Liver (tissue), 8 donors: ENCODE measurements at regions not wholly inside any gene's neighbourhood (a gene's known extent, or its start where the extent isn't known, plus 50 kb on each side); places are given as distances from the start of the nearest gene placed in this dataset.

Source experiments
- DNase-seq: peaks from one replicate; pipeline ENCODE4 v3.0.0-alpha.2; 2017; ENCODE audit warnings: low spot score
- H3K27ac ChIP-seq, 2 donors: one replicate each; pipeline ENCODE4 v1.7.0; 2013; ENCODE audit warnings: inconsistent platforms in 2 of 2, low read length in 2 of 2, control low read depth in 1 of 2, low read depth in 1 of 2, mild to moderate bottlenecking in 1 of 2
- H3K27me3 ChIP-seq, 4 donors: one replicate each; pipeline versions ENCODE4 v1.6.1 to v1.7.0; 2013; ENCODE audit warnings: low read length in 3 of 4, inconsistent platforms in 1 of 4, mild to moderate bottlenecking in 1 of 4, moderate library complexity in 1 of 4; ENCODE audit not compliant: control insufficient read depth in 4 of 4, insufficient read depth in 4 of 4
- H3K36me3 ChIP-seq, 4 donors: one replicate each; pipeline versions ENCODE4 v1.6.1 to v1.7.0; 2013; ENCODE audit warnings: low read length in 3 of 4, mild to moderate bottlenecking in 3 of 4, low read depth in 1 of 4, moderate library complexity in 1 of 4; ENCODE audit not compliant: control insufficient read depth in 4 of 4, insufficient read depth in 3 of 4
- H3K4me1 ChIP-seq, 4 donors: one replicate each; pipeline versions ENCODE4 v1.6.1 to v1.7.0; 2013; ENCODE audit warnings: low read length in 3 of 4, mild to moderate bottlenecking in 3 of 4, moderate library complexity in 1 of 4; ENCODE audit not compliant: control insufficient read depth in 4 of 4, insufficient read depth in 4 of 4
- H3K4me3 ChIP-seq, 3 donors: one replicate each; pipeline versions ENCODE4 v1.6.1 to v1.7.0; 2013; ENCODE audit warnings: low read length in 3 of 3, control low read depth in 1 of 3, low read depth in 1 of 3, mild to moderate bottlenecking in 1 of 3
- H3K9ac ChIP-seq, 2 donors: one replicate each; pipeline ENCODE4 v1.7.0; 2013; ENCODE audit warnings: low read length in 2 of 2, mild to moderate bottlenecking in 2 of 2, moderate library complexity in 2 of 2, control low read depth in 1 of 2, low read depth in 1 of 2
- H3K9me3 ChIP-seq, 4 donors: one replicate each; pipeline versions ENCODE4 v1.6.1 to v1.7.0; 2013; ENCODE audit warnings: low read length in 3 of 4; ENCODE audit not compliant: control insufficient read depth in 4 of 4
- EGR1 ChIP-seq, 2 donors: IDR thresholded peaks; 2 replicates each; pipeline ENCODE4 v1.6.1; 2016 to 2018; ENCODE audit warnings: antibody characterized with exemption in 2 of 2, low read depth in 2 of 2
- FOXA1 ChIP-seq: IDR thresholded peaks from 2 replicates; pipeline ENCODE4 v1.6.1; 2016; ENCODE audit warnings: antibody characterized with exemption
- FOXA2 ChIP-seq: IDR thresholded peaks from 2 replicates; pipeline ENCODE4 v1.6.1; 2016; ENCODE audit warnings: antibody characterized with exemption
- HNF4A ChIP-seq, 2 donors: conservative IDR thresholded peaks; 2 replicates each; pipeline ENCODE4 v1.6.1; 2016; ENCODE audit warnings: antibody characterized with exemption in 2 of 2, mild to moderate bottlenecking in 2 of 2
- HNF4G ChIP-seq: IDR thresholded peaks from 2 replicates; pipeline ENCODE4 v1.6.1; 2016; ENCODE audit warnings: antibody characterized with exemption
- NR2F2 ChIP-seq: IDR thresholded peaks from 2 replicates; pipeline ENCODE4 v1.6.1; 2016; ENCODE audit warnings: antibody characterized with exemption
- RAD21 ChIP-seq, 2 donors: IDR thresholded peaks; 2 replicates each; pipeline ENCODE4 v1.6.1; 2016; ENCODE audit warnings: antibody characterized with exemption in 2 of 2, mild to moderate bottlenecking in 2 of 2
- REST ChIP-seq: IDR thresholded peaks from 2 replicates; pipeline ENCODE4 v1.6.1; 2016; ENCODE audit warnings: antibody characterized with exemption, mild to moderate bottlenecking
- SP1 ChIP-seq: IDR thresholded peaks from 2 replicates; pipeline ENCODE4 v1.6.1; 2018; ENCODE audit warnings: antibody characterized with exemption, mild to moderate bottlenecking
- TAF1 ChIP-seq: conservative IDR thresholded peaks from 2 replicates; pipeline ENCODE4 v1.6.1; 2016; ENCODE audit warnings: antibody characterized with exemption, mild to moderate bottlenecking
- ZBTB33 ChIP-seq: IDR thresholded peaks from 2 replicates; pipeline ENCODE4 v1.6.1; 2016; ENCODE audit warnings: antibody characterized with exemption
- WGBS: extraction: QIAGEN DNeasy Blood & Tissue Kit; methylation state at CpG from one replicate; pipeline ENCODE4 v1.1.7; 2013; 5-methylcytosine and 5-hydroxymethylcytosine counted together
- TF ChIP-seq, protein P1 (sequence below): fragments of 150-350 bp; IDR thresholded peaks from 2 replicates; pipeline ENCODE4 v1.5.1; 2017; ENCODE audit warnings: improper control_type of control experiment, low read depth, low read length; ENCODE audit not compliant: missing input control
- TF ChIP-seq, protein P2 (sequence below): IDR thresholded peaks from 2 replicates; pipeline ENCODE4 v1.6.1; 2016; ENCODE audit warnings: antibody characterized with exemption
- donor health status: healthy.
- donor health status: healthy.
- donor health status: healthy.
- donor health status: healthy.
- donor health status: healthy.

DNA sequence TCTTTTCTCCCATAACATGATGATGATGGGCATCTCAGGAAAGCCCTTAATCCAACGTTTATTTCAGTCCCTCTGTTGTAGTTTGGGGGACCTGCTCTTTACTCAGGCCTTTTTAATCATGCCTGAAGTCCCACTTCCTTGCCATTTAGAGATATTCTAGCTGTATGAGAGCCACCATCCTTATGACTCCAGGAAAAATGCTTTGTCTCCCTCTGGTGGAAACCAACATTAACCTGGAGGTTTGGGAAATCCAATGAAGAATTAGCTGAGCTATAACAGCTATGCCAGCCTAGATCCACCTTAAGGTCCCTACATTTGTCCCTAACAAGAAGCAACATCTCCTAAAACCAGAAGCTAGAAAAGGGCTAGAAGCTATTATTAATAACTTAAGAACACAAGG, 1399.1 kb downstream of the LRFN5 start:
- no peak overlapping the region for H3K4me3 ChIP-seq
- no peak for DNase-seq
- no peak overlapping the region for H3K9ac ChIP-seq
- peaks cover 16 to 34% (median 23%) of the 10 kb centered on the region in 4 donors for H3K9me3 ChIP-seq
- H3K4me1 ChIP-seq = no peaks in the 10 kb centered on the region
- TF ChIP-seq RAD21 (IDR thresholded peaks at IDR 0.05) = peak in 1 of 2 donors; percentile 6
- no peak for TF ChIP-seq FOXA1
- 24% methylated on average over 1 of the region's 1 CpG for WGBS
- no peaks in the 10 kb centered on the region for H3K27me3 ChIP-seq
- H3K36me3 ChIP-seq = no peaks in the 10 kb centered on the region
- no peak overlapping the region for H3K27ac ChIP-seq

DNA sequence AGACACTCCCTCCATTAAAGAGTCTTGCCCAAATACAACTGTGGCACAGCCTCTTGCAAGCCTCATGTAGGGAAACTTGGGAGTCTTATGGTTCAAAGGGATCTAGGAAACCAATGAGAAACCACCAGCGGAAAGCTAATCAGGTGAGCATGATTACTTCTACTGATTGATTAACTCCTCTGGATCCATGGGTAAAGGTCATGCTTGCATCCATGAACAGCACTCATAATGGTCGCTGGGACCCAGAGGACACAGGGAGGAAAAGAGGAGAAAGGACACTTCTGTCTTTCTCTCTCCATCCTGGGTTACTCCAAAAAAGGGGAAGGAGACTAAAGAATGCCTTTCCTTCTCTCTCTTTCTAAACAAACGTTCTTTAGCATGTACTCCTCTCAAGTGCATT, 1397.2 kb downstream of the LRFN5 start:
- Histone ChIP-seq H3K9ac (no peak overlapping the region), H3K36me3 (no peaks in the 10 kb centered on the region), H3K27me3 (no peaks in the 10 kb centered on the region), H3K27ac (no peak overlapping the region), H3K9me3 (peaks cover 15 to 29% (median 20%) of the 10 kb centered on the region in 4 donors), H3K4me1 (no peaks in the 10 kb centered on the region), H3K4me3 (no peak overlapping the region)
- TF ChIP-seq, protein P1, sequence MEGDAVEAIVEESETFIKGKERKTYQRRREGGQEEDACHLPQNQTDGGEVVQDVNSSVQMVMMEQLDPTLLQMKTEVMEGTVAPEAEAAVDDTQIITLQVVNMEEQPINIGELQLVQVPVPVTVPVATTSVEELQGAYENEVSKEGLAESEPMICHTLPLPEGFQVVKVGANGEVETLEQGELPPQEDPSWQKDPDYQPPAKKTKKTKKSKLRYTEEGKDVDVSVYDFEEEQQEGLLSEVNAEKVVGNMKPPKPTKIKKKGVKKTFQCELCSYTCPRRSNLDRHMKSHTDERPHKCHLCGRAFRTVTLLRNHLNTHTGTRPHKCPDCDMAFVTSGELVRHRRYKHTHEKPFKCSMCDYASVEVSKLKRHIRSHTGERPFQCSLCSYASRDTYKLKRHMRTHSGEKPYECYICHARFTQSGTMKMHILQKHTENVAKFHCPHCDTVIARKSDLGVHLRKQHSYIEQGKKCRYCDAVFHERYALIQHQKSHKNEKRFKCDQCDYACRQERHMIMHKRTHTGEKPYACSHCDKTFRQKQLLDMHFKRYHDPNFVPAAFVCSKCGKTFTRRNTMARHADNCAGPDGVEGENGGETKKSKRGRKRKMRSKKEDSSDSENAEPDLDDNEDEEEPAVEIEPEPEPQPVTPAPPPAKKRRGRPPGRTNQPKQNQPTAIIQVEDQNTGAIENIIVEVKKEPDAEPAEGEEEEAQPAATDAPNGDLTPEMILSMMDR = no peak
- TF ChIP-seq EGR1 (IDR thresholded peaks at IDR 0.05; ENCODE audit: low read depth in 2 of 2) (no peak), SP1 (no peak), FOXA1 (no peak), REST (no peak), HNF4A (conservative IDR thresholded peaks at IDR 0.05) (no peak), NR2F2 (no peak), FOXA2 (no peak), ZBTB33 (no peak), HNF4G (no peak), TAF1 (no peak)
- TF ChIP-seq, protein P2, sequence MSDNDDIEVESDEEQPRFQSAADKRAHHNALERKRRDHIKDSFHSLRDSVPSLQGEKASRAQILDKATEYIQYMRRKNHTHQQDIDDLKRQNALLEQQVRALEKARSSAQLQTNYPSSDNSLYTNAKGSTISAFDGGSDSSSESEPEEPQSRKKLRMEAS = no peak
- DNase-seq = no peak
- 78% methylated on average over 3 of the region's 3 CpGs for WGBS
